HepG2 (cell line): ENCODE measurements at regions not wholly inside any gene's neighbourhood (a gene's known extent, or its start where the extent isn't known, plus 50 kb on each side); places are given as distances from the start of the nearest gene placed in this dataset.

Experiments
- AKAP8 ChIP-seq: sonication (generic); formaldehyde crosslinking; IDR thresholded peaks from 2 replicates; pipeline ENCODE4 v1.5.1; 2020; ENCODE audit warnings: mild to moderate bottlenecking, missing genetic modification reagents
- ARID3A ChIP-seq: IDR thresholded peaks from 2 replicates; pipeline ENCODE4 v1.6.1; 2012; ENCODE audit warnings: low read depth, low read length, improper control_type of control experiment
- GATAD2A ChIP-seq: IDR thresholded peaks from 2 replicates; pipeline ENCODE4 v1.6.1; 2016
- HDAC2 ChIP-seq: sonication (generic); formaldehyde crosslinking; IDR thresholded peaks from 2 replicates; pipeline ENCODE4 v1.4.0; 2020; ENCODE audit warnings: missing genetic modification reagents
- MED8 ChIP-seq: sonication (generic); formaldehyde crosslinking; IDR thresholded peaks from 2 replicates; pipeline ENCODE4 v1.8.1; 2023; ENCODE audit warnings: mild to moderate bottlenecking, missing genetic modification reagents; ENCODE audit not compliant: insufficient replicate concordance
- ZNF569 ChIP-seq: sonication (generic); formaldehyde crosslinking; IDR thresholded peaks from 2 replicates; pipeline ENCODE4 v1.5.0; 2020; ENCODE audit warnings: mild to moderate bottlenecking, missing genetic modification reagents, moderate library complexity, borderline replicate concordance

GRCh38 chr5:155884041-155884440 lies 442.9 kb upstream of the SGCD start:
- TF ChIP-seq AKAP8 (CRISPR knock-in tag), result no peak
- no peak for TF ChIP-seq ARID3A
- no peak for TF ChIP-seq HDAC2
- no peak for TF ChIP-seq ZNF569 (CRISPR knock-in tag)
- TF ChIP-seq GATAD2A (CRISPR knock-in tag), result no peak
- no peak for TF ChIP-seq MED8 (CRISPR knock-in tag)
